ENCODE measurements at regions not wholly inside any gene's neighbourhood (a gene's known extent, or its start where the extent isn't known, plus 50 kb on each side); places are given as distances from the start of the nearest gene placed in this dataset.
"Not testable (repeated sequence)": the region's sequence is repeated elsewhere in the genome, so short reads cannot be mapped to it uniquely, and the experiment has no call there.

GRCh38 chr5:96319981-96320739, 112.9 kb downstream of the PCSK1 start:
- not testable (repeated sequence) for DNase-seq

- DNase-seq, result no peak
These were observed 114.4 kb downstream of the PCSK1 start for GRCh38 chr5:96318569-96319110.

- DNase-seq, result peak; percentile 66
These were observed 115.1 kb downstream of the PCSK1 start for GRCh38 chr5:96317945-96318344.

- DNase-seq, result no peak
These were observed 116.6 kb downstream of the PCSK1 start for GRCh38 chr5:96316487-96316886.

- peak; percentile 49 for DNase-seq
These were observed 117.0 kb downstream of the PCSK1 start for GRCh38 chr5:96316017-96316416.

GRCh38 chr5:96315431-96315830, 117.6 kb downstream of the PCSK1 start:
- DNase-seq, result no peak

GRCh38 chr5:96312383-96312782, 120.7 kb downstream of the PCSK1 start:
- DNase-seq, result no peak

GRCh38 chr5:96307047-96307446, 126.0 kb downstream of the PCSK1 start:
- not testable (repeated sequence) for DNase-seq

GRCh38 chr5:96302174-96302738, 130.8 kb downstream of the PCSK1 start:
- no peak for DNase-seq

- no peak for DNase-seq
These were observed 132.1 kb downstream of the PCSK1 start for GRCh38 chr5:96300976-96301375.

GRCh38 chr5:96297867-96298266, 135.2 kb downstream of the PCSK1 start:
- peak; percentile 97 for DNase-seq

- DNase-seq, result peak; percentile 91
These were observed 135.8 kb downstream of the PCSK1 start for GRCh38 chr5:96297290-96297689.

- DNase-seq, result no peak
These were observed 138.2 kb downstream of the PCSK1 start for GRCh38 chr5:96294884-96295202.

GRCh38 chr5:96293966-96294883, 138.8 kb downstream of the PCSK1 start:
- peak; percentile 54 for DNase-seq

GRCh38 chr5:96292582-96293247, 140.3 kb downstream of the PCSK1 start:
- DNase-seq, result no peak

GRCh38 chr5:96289287-96289686, 143.8 kb downstream of the PCSK1 start:
- DNase-seq, result not testable (repeated sequence)

GRCh38 chr5:96288845-96289185, 144.2 kb downstream of the PCSK1 start:
- peak; percentile 78 for DNase-seq

GRCh38 chr5:96288166-96288844, 144.7 kb downstream of the PCSK1 start:
- DNase-seq, result peak; percentile 14

GRCh38 chr5:96287136-96287535, 145.9 kb downstream of the PCSK1 start:
- DNase-seq, result no peak

GRCh38 chr5:96285823-96286222, 147.2 kb downstream of the PCSK1 start:
- DNase-seq, result no peak

GRCh38 chr5:96284727-96285389, 148.2 kb downstream of the PCSK1 start:
- no peak for DNase-seq

GRCh38 chr5:96283589-96283988, 149.5 kb downstream of the PCSK1 start:
- no peak for DNase-seq

All from fibroblast of upper back skin (primary cell).